NCI-H345 (cell line): ENCODE measurements at regions not wholly inside any gene's neighbourhood (a gene's known extent, or its start where the extent isn't known, plus 50 kb on each side); places are given as distances from the start of the nearest gene placed in this dataset.
A peak's percentile ranks its signal among the peaks of the same experiment; 100 is the strongest.

Experiments used
- DNase-seq: peaks from one replicate; lab custom pipeline; 2025; lab: John Stamatoyannopoulos, UW

GRCh38 chr22:44423556-44424358 is 74.3 kb downstream of the RTL6 start:
- DNase-seq, result no peak

- DNase-seq, result no peak
Measured at GRCh38 chr22:44422746-44423380, 75.2 kb downstream of the RTL6 start.

GRCh38 chr22:44419429-44419828 is 78.6 kb downstream of the RTL6 start:
- no peak for DNase-seq

GRCh38 chr22:44413211-44413610 is 84.8 kb downstream of the RTL6 start:
- no peak for DNase-seq

GRCh38 chr22:44412136-44412731 is 85.8 kb downstream of the RTL6 start:
- DNase-seq, result no peak

DNA sequence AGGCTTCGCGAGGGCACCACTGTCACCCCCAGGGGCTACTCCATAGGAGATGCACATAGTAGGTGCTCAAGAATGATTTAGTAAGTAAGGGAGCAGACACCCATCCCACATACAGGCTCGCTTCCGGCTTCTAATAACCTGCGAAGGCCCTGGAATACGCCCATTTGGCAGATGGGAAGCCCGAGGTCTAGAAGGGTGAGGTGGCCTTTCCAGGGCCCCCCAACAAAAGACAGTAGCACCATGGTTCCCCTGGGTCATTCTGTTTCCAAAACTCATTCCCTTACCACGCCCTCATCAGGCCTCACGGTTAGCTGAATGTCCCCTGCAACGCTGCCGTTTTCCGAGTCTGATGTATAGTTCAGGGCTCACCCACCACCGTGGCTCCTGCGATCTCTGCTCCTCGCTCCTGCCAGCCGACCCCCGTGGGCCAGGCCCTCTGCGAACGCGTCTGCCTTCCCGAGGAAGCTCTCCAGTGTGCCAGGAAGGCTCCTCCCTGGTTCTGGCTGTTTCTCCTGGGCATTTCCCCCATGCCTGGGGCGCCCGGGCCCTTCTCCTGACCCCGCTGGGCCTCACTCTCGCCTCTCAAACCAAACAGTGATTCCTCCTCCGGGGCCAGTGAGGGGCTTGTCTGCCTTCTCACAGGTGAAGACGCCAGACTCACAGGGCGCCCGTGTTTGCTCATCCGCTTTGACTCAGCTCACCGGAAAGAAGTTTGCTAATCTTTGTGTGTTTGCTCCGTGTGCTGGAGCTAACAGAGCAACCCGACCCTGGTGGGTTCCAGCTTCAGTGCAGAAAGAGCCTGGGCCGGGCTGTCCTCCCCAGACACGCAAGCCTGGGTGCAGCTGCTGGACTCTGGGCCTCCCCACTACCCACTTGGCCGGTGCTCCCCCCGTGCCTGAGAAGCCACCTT is 86.6 kb downstream of the RTL6 start:
- DNase-seq, result no peak

GRCh38 chr22:44410451-44410991 is 87.5 kb downstream of the RTL6 start:
- peak; percentile 30 for DNase-seq

GRCh38 chr22:44409974-44410316 is 88.1 kb downstream of the RTL6 start:
- DNase-seq, result no peak

- DNase-seq, result no peak
Measured at GRCh38 chr22:44409211-44409973, 88.6 kb downstream of the RTL6 start.

DNA sequence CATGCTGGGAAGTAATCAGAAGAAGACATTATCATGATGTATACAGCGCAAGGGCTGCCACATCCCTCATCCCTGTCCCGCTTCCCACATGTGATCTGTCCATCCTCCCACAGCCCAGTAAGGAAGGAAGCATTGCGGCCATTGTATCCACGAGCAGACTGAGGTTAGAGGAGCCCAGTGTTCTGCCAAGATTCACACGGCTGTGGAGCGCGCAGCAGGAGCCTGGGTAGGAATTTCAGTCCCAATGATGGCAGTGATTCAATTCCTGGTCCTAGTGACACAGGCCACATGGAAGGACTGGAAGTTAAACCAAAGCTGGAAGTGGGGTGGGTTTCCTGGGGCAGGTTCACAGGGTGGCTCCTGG is 89.2 kb downstream of the RTL6 start:
- no peak for DNase-seq

- no peak for DNase-seq
Measured at GRCh38 chr22:44407987-44408828, 89.8 kb downstream of the RTL6 start.

GRCh38 chr22:44407171-44407986 is 90.7 kb downstream of the RTL6 start:
- no peak for DNase-seq

DNA sequence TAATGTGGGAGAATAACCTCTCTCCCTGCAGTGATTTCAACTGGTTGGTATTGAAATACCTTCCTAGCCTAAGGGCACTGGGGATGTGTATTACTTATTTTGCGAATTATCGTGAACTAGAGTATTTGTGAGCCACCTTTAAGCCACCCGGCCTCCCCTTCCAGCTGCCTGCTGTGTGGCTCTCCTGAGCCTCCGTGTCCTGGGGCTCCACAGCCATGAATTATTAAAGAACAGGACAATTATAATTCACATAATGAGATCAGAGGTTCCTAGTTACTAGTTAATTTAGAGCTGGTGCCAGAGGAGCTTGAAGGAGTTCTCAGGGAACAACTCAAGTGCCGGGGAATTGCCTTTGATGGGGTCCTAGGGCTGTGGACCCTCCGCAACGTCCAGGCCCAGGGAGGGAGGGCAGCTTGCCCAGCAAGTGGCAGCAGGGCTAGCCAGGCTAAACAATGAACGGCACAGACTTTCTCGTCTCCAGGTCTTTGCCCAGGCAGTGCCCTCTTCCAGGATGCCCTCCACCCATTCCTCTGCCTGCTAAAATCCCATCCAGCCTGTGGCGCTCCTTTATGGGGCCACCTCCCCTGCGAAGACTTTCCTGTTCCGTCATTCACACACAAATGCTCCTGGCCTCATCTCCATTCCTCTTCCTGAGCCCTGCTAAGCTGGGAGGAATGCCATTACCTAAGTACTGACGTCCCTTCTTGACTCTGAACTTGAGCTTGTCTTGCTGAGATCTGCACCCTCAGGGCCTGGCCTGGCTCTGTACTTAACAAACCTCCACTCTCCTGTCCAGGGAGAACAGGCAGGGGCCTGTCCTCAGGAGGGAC is 91.5 kb downstream of the RTL6 start:
- DNase-seq, result no peak

GRCh38 chr22:44405661-44406060 is 92.4 kb downstream of the RTL6 start:
- DNase-seq, result no peak

DNA sequence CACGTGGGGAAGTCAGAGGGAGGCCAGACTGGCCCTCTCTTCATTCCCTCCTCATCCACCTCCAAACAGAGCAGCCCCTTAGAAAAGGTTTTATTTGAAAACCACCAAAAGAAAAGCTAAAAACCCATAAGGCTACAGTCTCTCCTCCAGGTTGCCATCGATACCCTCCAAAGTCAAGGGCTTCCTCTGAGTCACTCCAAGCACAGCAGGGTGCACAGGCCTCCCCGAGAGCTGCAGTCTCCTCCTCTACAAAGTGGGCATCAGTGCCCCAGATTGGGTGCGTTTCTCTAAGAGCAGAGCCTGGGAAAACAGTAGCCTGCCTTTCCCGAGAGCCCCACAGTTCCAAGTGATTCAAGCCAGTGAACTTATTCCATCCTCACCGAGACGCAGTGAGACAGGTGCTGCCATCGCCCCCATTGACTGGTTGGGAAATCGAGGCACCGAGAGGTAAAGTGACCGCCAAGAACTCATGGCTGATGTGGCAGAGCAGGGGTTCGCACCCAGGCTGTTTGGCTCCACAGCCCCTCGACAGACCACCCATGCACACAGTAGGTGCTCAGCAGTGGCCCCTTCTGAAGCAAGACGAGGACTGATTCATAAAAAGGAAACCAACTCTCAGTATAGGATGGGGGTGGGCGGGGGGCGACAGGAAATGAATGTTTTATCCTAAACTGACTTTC is 91.7 kb upstream of the SHISAL1 start:
- DNase-seq, result no peak

GRCh38 chr22:44403602-44404329 is 91.0 kb upstream of the SHISAL1 start:
- DNase-seq, result no peak

DNA sequence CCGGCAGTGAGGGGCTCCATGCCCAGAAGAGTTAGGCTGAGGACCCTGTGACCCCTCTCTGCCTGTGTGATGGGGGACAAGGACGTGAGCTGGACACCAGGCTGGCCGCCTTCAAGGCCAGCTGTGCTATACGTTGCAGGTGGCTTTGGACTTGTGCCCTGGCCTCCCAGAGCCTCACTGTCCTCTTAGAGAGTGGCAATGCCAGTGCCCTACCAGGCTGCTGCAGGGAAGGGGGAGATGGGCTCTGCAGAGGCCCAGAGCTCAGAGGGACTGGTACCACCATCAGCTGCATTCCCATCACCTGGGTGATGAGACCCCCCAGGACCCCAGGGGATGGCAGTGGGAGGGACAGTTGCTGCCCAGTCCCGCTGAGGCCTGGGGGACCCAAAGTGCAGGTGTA is 90.4 kb upstream of the SHISAL1 start:
- DNase-seq, result no peak
